Calu3 (cell line): ENCODE measurements at regions not wholly inside any gene's neighbourhood (a gene's known extent, or its start where the extent isn't known, plus 50 kb on each side); places are given as distances from the start of the nearest gene placed in this dataset.

ENCODE experiments used
- BruUV-seq: library from RNA; stranded (reverse); fragments of 400-500 nt; replicated peaks from 2 replicates; lab custom pipeline; 2021; lab: Mats Ljungman, UMichigan
- CTCF ChIA-PET: fragments of 300-600 bp; sonication (Branson Sonifier 250); formaldehyde crosslinking; loops from one replicate; lab custom pipeline; 2022; ENCODE audit warnings: antibody characterized with exemption; lab: Charles Lee
- DNase-seq: peaks from one replicate; pipeline ENCODE4 v3.0.0; 2022
- H3K27ac Mint-ChIP-seq: one replicate; pipeline ENCODE4 v1.8.0; 2022; ENCODE audit warnings: mixed read lengths; ENCODE audit not compliant: unreplicated experiment
- H3K27me3 Mint-ChIP-seq: one replicate; pipeline ENCODE4 v1.8.0; 2022; ENCODE audit warnings: mixed read lengths; ENCODE audit not compliant: unreplicated experiment
- H3K36me3 Mint-ChIP-seq: one replicate; pipeline ENCODE4 v1.8.0; 2022; ENCODE audit warnings: mild to moderate bottlenecking, moderate library complexity, mixed read lengths; ENCODE audit not compliant: insufficient read depth, unreplicated experiment
- H3K4me1 Mint-ChIP-seq: one replicate; pipeline ENCODE4 v1.8.0; 2022; ENCODE audit warnings: mild to moderate bottlenecking, low read depth, mixed read lengths; ENCODE audit not compliant: unreplicated experiment
- H3K4me3 Mint-ChIP-seq: one replicate; pipeline ENCODE4 v1.8.0; 2022; ENCODE audit warnings: mild to moderate bottlenecking, low read depth, moderate library complexity, mixed read lengths; ENCODE audit not compliant: unreplicated experiment
- H3K9me3 Mint-ChIP-seq: one replicate; pipeline ENCODE4 v1.8.0; 2022; ENCODE audit warnings: low read depth, mixed read lengths; ENCODE audit not compliant: unreplicated experiment
- intact Hi-C: fragments of 100-400 bp; cut with micrococcal nuclease; formaldehyde crosslinking; loops from one replicate; pipeline ENCODE4 v1.10.0; 2022; ENCODE audit not compliant: unreplicated experiment
- TF ChIP-seq, protein P1 (sequence below): fragments of 200-600 bp; IDR thresholded peaks from one replicate; pipeline ENCODE4 v1.8.0; 2022; ENCODE audit warnings: antibody characterized with exemption; ENCODE audit not compliant: unreplicated experiment

DNA sequence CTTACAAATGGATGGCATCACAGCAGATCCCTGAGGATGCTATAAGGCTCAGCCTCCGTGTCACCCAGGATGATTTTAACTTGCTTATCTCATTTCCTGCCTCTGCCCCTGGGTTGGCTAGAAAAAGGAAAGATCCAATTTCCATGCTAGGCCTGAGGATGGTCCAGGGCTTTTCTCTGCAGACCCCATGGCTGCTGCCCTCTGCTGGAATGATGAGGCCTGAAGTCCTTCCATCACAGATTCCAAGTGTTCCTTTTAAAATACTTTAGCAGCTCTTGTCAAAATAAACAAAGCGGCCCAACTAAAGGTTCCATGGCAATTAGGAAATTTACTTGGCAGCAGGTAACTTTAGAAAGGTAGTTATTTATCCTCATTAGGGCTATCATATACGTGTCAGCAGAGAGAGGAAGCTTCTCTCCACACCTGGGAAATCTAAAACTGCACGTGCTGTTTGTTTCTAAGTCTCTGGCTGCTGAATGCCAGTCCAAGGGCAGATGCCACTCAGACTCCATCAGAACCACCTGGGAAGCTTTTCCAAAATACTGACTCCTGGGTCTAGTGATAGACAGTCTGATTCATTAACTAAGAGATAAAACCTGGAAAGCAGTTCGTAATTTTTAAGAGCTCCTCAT, 401.9 kb upstream of the IL12A start:
- CTCF ChIA-PET = interaction anchor here (1.0 to 1.6 kb wide), 6 partner anchors 51 to 326 kb away, joined by 3 to 10 read pairs (median 6); no protein-coding TSS in a partner anchor
- Mint-ChIP-seq H3K27me3 (peaks cover 23% of the 10 kb centered on the region), H3K4me3 (no peak overlapping the region), H3K27ac (no peak overlapping the region), H3K9me3 (no peaks in the 10 kb centered on the region), H3K4me1 (peaks cover 9% of the 10 kb centered on the region), H3K36me3 (no peaks in the 10 kb centered on the region)
- peak; percentile 61 for DNase-seq
- BruUV-seq = no TSS peak
- TF ChIP-seq, protein P1, sequence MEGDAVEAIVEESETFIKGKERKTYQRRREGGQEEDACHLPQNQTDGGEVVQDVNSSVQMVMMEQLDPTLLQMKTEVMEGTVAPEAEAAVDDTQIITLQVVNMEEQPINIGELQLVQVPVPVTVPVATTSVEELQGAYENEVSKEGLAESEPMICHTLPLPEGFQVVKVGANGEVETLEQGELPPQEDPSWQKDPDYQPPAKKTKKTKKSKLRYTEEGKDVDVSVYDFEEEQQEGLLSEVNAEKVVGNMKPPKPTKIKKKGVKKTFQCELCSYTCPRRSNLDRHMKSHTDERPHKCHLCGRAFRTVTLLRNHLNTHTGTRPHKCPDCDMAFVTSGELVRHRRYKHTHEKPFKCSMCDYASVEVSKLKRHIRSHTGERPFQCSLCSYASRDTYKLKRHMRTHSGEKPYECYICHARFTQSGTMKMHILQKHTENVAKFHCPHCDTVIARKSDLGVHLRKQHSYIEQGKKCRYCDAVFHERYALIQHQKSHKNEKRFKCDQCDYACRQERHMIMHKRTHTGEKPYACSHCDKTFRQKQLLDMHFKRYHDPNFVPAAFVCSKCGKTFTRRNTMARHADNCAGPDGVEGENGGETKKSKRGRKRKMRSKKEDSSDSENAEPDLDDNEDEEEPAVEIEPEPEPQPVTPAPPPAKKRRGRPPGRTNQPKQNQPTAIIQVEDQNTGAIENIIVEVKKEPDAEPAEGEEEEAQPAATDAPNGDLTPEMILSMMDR = peak; percentile 80
- intact Hi-C loops = loop anchor here (1.0 to 5.0 kb wide), 2 partner anchors 323 to 739 kb away; no protein-coding TSS in a partner anchor

GRCh38 chr3:159593927-159594605, 394.6 kb upstream of the IL12A start:
- TF ChIP-seq, protein P1 = no peak
- Mint-ChIP-seq H3K27me3 (peaks cover 35% of the 10 kb centered on the region), H3K36me3 (no peaks in the 10 kb centered on the region), H3K9me3 (peaks cover 2% of the 10 kb centered on the region), H3K27ac (no peak overlapping the region), H3K4me3 (no peak overlapping the region), H3K4me1 (no peaks in the 10 kb centered on the region)
- BruUV-seq = no TSS peak
- DNase-seq = no peak
- CTCF ChIA-PET = interaction anchor here (0.8 kb wide), 1 partner anchor 214 kb away, joined by 3 read pairs; no protein-coding TSS in a partner anchor
- intact Hi-C loops = no loop called here

- Mint-ChIP-seq H3K27me3 (no peaks in the 10 kb centered on the region), H3K4me1 (peaks cover 6% of the 10 kb centered on the region), H3K9me3 (peaks cover 2% of the 10 kb centered on the region), H3K4me3 (no peak overlapping the region), H3K36me3 (no peaks in the 10 kb centered on the region), H3K27ac (no peak overlapping the region)
- intact Hi-C loops = no loop called here
- no TSS peak for BruUV-seq
- CTCF ChIA-PET = no interaction called here
- TF ChIP-seq, protein P1 = no peak
- no peak for DNase-seq
These were observed 388.3 kb upstream of the IL12A start for GRCh38 chr3:159600291-159600690.

DNA sequence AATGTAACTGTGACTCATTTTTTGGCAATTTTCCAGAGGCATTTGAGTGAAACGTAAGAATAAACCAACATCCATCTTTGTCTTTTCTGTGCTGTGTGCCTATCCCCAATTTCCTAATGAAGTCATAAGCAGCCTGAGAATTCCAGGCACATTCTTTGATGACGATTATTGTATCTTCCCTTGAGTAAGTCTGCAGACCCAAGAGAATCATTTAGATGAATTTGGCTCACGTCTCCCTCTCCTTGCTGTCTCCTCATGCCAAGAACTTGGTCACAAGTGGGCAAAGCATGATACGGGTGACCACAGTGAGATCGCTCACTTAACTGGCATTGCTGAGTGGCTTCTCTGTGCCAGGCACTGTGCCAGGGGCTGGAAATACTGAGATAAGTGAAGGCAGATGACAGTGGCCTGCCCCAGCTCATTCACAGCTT, 384.5 kb upstream of the IL12A start:
- no TSS peak for BruUV-seq
- DNase-seq = no peak
- CTCF ChIA-PET = no interaction called here
- intact Hi-C loops = no loop called here
- no peak overlapping the region for H3K4me3 Mint-ChIP-seq
- TF ChIP-seq, protein P1 = no peak
- H3K27ac Mint-ChIP-seq = no peak overlapping the region
- no peaks in the 10 kb centered on the region for H3K27me3 Mint-ChIP-seq
- H3K36me3 Mint-ChIP-seq = no peaks in the 10 kb centered on the region
- no peaks in the 10 kb centered on the region for H3K9me3 Mint-ChIP-seq
- peaks cover 6% of the 10 kb centered on the region for H3K4me1 Mint-ChIP-seq
